CD4-positive, alpha-beta T cell treated with Interleukin-6 for 4 hours (primary cell): ENCODE measurements at regions not wholly inside any gene's neighbourhood (a gene's known extent, or its start where the extent isn't known, plus 50 kb on each side); places are given as distances from the start of the nearest gene placed in this dataset.

Experiments used
- DNase-seq: peaks from one replicate; pipeline ENCODE4 v3.0.0-alpha.2; 2020; ENCODE audit warnings: mixed read lengths

DNA sequence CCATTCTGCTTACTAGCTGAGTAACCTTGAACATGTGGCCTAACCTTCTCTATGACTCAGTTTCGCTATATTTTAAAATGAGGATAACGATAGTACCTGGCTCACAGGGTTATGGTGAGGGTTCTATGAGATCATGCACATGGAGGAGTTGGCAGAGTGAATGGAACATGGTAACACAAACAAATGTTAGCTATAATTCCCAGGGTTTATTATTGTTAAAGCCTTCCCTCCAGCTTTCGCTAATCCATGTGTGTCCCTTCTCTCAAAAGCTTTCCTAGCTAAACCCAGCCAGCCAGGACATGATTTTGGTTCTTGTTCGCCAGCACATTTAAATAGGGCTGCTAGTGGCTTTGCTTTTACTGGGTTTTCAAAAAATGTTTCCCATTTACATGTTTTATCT is 361.0 kb upstream of the NFE2L3 start:
- DNase-seq: no peak

GRCh38 chr7:25792586-25792985 is 359.4 kb upstream of the NFE2L3 start:
- no peak for DNase-seq

DNA sequence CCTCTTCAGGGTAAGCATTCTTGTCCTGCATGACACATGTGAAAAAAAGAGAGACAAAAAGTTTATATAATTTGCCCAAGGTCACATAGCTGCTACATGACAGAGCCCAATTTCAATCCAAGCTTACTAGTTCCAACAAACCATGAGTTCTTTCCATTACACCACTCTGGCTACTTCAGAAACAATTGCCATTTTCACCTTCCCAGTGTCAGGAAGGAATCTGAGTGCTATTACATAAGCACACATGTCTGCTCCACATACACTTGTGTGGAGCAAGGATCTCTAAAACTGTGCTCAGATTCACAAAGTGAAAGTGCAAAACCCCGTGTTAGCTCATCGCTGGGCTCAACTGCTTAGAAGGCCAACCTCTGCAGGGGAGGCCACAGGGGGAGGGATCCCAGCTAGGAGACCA is 356.2 kb upstream of the NFE2L3 start:
- DNase-seq: no peak

- DNase-seq: no peak
Observed at GRCh38 chr7:25798344-25798743, 353.7 kb upstream of the NFE2L3 start.

DNA sequence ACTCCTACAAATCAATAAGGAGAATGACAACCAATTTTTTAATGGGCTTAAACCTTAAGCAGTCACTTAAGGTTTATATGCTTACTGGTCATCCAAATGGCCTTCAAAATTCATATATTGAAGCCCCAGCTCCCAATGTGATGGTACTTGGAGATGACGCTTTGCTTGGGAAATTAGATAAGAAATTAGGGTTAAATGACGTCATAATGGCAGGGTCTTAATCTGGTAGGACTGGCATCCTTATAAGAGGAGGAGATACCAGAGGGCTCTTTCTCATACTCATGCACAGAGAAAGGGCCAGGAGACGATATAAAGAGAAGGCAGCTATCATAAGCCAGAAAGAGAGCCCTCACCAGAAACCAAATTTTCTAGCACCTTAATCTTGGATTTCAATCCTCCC is 350.8 kb upstream of the NFE2L3 start:
- DNase-seq: no peak

GRCh38 chr7:25802057-25802456 is 349.9 kb upstream of the NFE2L3 start:
- no peak for DNase-seq

DNA sequence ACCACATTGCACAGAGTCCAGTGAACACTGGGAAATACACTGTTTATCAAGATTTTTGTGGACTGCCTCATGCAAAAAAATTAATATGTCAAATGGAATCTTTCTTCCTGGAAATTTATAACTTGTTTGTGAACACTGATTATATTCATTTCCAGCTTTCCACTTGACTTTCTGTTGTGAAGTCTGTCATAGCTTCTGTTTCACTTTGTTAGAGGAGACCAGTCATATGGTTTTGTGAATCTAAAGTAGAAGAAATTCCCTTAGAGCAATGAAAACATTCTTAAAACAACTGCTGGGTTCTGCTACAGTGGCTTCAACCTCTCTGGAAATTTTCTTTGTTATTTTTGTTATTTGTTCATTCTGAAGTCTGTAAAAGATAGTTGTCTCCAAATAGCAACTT is 349.5 kb upstream of the NFE2L3 start:
- no peak for DNase-seq

DNA sequence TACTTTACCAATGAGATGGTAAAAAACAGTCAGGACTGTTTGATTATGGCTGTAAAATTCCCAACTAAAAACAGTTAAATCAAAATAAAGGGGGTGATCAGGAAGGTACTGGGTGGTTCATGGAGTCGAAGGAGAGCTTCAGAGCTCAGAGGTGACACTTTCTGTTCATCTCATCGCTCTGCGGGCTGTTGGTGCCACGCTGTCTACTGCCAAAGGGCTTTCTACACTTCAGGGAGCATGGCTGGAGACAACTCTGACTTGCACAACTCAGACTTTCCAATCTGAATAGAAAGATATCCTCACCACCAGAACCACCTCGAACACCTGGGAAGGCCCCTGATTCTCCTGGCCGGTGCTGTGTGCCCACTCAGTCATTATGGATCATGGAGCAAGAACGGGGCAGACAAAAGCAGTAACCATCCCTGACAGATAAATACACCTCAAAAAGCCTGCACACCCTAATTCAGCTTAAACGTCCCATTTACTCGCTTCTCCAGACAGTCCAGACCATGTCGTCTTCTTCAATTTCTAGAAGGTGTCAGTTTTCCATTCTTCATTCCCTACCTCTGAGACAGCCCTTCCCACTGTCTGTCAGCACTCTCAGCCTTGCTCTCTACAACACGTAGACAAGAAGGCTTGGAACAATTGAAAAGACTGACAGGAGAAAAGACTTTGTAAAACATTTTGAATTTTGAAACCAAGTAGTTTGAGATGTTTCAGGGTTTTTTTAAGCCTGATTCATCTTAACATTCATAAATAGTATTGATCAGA is 348.7 kb upstream of the NFE2L3 start:
- DNase-seq: no peak

DNA sequence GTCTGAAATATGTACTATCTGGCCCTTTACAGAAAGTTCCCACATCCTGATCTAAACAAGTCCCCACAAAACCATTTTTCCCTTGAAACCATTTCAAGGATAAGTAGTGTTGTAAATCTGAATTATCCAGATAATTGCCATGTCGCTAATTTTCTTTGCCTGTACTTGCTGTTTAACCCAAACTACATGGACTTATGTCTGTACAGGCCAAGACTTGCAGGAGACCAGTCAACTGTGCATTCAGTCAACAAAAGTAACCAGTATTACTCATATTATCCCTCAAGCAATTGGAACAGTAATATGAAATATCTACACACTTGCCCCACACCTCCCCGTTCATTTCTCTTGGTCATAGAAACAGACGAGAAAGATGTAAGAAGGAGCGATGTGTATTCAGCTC is 347.8 kb upstream of the NFE2L3 start:
- no peak for DNase-seq

DNA sequence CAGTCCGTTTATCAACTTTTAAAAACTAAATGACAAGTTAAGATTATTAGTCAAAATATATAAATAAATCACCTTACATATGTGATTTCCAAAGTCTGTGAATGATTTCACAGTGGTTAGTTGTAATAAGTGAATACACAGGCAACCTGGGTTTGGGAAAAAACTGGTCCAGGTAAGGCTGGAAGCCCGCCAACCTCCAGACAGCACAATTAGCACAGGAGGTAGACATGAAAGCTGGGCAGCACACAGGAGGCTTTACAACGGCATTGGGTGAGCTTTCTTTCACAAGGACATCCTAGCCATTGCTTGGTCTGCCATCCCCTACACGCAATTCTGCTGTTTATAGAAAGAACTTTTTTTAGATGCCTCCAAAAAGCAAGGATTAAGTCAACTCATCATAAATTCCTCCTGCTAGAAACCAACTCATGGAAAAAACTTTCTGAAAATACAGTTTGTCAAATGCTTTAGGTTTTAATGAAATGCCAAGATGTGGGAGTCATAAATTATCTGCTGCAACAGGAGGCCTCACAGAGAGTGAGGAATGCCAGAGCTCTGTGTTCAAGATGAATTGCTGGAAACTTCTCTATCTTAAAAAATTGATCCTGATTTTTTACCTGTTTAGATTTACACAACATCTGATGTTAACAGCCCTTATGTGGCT is 346.8 kb upstream of the NFE2L3 start:
- DNase-seq: no peak

DNA sequence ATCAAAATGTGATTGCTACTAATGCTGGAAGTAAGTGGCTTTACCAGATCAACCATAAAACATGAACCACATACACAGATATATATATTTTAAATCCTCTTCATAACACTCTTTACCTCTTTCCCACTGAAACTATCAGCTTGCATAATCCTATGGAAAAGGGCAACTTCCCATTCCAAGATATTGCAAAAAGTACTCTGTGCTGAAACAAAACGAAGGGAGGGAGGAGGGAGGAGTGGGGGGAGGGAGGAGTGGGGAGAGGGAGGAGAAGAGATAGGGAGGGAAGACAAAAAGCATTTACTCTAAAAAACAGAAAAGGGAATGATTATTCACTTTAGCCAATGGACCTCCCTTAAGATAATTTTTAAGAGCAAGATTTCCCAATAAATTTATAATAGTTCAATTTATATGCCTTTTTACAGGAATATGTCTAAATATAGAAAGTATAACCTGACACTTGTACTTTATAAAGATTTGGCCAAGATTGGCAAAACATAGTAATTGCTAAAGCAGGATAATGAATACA is 344.8 kb upstream of the NFE2L3 start:
- DNase-seq: no peak

- DNase-seq: no peak
Observed at GRCh38 chr7:25809441-25809840, 342.6 kb upstream of the NFE2L3 start.

- no peak for DNase-seq
Observed at GRCh38 chr7:25812086-25812850, 339.7 kb upstream of the NFE2L3 start.

DNA sequence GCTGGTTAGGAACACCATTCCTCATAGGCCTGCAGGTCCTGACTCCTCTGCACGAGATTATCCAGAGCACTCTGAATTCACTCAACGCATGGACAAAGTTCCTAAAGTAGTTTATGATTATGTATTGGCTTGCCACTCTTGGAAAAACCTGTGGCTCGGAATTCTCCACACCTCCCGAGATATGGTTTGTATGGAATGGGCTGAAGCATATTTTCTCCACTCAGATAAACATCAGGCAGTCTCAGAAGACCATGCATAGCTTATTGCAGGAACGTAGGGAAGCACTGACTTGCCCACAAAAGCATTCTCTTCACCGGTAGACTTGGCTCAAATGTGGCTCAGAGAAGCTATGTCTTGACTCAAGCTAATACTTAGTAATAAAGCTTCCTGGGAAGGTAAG is 338.6 kb upstream of the NFE2L3 start:
- DNase-seq: no peak

DNA sequence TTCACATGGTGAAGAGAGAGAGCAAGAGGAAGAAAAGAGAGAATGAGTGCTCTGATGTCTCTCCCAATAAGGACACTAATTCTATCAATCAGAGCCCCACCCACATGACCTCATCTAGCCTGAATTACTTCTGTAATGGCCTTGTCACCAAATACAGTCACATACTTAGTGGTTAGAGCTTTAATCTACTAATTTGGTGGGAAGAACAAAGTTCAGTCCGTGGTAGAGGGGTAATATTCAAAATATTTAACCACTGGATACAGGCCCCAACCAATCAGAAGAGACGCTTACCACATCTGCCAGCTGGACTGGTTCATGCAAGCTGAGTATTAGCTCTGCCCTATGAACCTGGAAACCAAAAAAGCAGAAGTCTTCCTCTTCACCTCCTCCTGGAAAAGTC is 336.3 kb upstream of the NFE2L3 start:
- no peak for DNase-seq

DNA sequence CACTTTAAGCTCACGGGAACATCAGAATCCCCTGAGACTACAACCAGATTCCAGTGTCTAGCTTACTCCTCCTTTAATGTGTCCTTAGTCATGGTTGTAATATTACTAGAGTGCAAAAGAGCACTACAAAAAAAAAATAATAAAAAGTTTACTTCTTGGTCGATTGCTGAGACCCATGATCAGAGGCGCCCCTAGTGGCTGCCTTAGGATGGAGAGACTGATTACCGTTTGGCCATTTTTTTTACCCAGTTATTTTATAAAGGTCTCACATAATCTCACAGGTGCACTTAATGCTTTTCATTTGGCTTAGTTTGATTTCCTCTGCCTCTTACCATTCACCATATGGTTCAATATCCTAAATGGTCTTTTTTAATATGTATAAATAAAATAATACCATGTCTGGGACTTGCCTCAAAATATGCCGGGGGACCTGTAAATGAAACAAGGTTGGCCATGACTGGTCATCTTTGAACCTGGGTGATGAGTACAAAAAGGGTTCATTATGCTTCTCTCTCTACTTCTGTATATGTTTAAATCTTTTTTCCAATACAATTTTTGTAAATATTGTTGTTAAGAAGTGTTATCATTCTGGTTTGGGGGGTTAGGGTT is 331.5 kb upstream of the NFE2L3 start:
- DNase-seq: no peak

- DNase-seq: no peak
Observed at GRCh38 chr7:25821225-25821624, 330.8 kb upstream of the NFE2L3 start.

GRCh38 chr7:25822823-25823222 is 329.2 kb upstream of the NFE2L3 start:
- DNase-seq: no peak

GRCh38 chr7:25823571-25823970 is 328.4 kb upstream of the NFE2L3 start:
- DNase-seq: no peak

DNA sequence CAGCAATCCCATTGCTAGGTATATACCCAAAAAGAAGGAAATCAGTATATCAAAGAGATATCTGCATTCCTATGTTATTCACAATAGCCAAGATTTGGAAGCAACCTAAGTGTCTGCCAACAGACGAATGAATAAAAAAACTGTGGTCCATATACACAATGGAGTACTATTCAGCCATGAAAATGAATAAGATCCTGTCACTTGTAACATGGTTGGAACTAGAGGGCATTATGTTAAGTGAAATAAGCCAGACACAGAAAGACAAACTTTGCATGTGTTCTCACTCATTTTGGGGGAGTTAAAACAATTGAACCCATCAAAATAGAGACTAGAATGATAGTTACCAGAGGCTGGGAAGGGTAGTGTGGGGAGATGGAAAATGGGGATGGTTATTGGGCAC is 323.5 kb upstream of the NFE2L3 start:
- DNase-seq: no peak

GRCh38 chr7:25829663-25830062 is 322.3 kb upstream of the NFE2L3 start:
- no peak for DNase-seq

DNA sequence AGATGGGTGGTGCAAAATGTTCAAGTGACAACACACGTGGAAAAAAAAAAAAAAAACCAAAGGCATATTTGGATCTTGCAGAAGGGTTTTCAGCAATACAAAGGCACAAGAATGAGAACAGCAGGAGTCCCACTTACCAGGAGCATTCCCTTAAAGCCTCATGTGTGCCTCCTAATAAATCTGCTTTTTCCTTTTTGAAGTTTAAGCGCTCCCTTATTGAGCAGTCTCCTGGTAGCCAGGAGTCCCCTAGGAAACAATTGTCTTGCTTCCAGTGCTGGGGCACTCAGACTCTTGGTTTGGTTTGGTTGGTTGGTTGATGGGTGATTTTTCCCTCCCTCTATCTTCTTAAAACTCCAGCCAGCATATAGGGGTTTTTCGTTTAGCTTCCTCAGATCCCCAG is 321.8 kb upstream of the NFE2L3 start:
- DNase-seq: no peak

DNA sequence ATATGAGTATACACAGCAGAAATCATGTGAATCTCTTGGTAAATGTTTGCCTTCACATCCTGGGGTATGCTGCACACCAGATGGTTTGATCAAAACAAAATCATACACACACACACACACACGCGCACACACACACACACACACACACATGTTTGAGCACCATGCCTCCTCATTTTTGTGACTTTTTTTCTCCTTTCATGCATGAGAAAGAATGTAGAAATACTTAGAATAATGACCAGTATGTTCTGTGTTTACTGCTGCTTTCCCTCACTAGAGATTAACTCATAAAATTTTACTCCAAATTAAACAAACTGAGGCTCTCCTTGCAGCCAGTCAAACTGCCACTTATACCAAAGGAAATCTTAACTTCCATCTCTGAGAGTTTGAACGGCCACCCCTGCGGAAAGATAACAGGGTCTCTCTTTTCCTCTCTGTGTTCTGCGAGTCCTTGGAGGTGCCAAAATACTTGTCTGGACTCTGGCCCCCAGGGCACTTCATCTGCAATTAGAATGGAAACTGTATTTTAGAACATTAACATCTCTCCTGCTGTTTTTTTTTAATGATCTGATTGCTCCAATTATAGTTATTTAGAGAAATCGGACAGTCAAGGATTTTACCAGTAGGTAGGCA is 320.8 kb upstream of the NFE2L3 start:
- no peak for DNase-seq
